MCF 10A (cell line): ENCODE measurements at regions not wholly inside any gene's neighbourhood (a gene's known extent, or its start where the extent isn't known, plus 50 kb on each side); places are given as distances from the start of the nearest gene placed in this dataset.

Source experiments
- BruUV-seq: library from RNA; stranded (reverse); fragments of 400-500 nt; replicated peaks from 2 replicates; lab custom pipeline; 2021; lab: Mats Ljungman, UMichigan
- CTCF ChIA-PET: fragments of 300-600 bp; sonication (Branson Sonifier 250); formaldehyde crosslinking; extraction: SDS; loops from one replicate; lab custom pipeline; 2021; ENCODE audit warnings: antibody characterized with exemption, inconsistent platforms; lab: Yijun Ruan, JAX
- POLR2A ChIA-PET: fragments of 300-600, 350-650 bp; sonication (Branson Sonifier 250); formaldehyde crosslinking; extraction: SDS; loops from one replicate; lab custom pipeline; 2020; ENCODE audit warnings: antibody characterized with exemption, inconsistent platforms; lab: Yijun Ruan, JAX
- DNase-seq: peaks from one replicate; pipeline ENCODE4 v3.0.0-alpha.2; 2018; ENCODE audit not compliant: unreplicated experiment
- H3K27ac Mint-ChIP-seq: one replicate; pipeline ENCODE4 v1.8.0; 2022; ENCODE audit warnings: mild to moderate bottlenecking, low read depth, mixed read lengths; ENCODE audit not compliant: unreplicated experiment
- H3K27me3 Mint-ChIP-seq: one replicate; pipeline ENCODE4 v1.8.0; 2022; ENCODE audit warnings: mixed read lengths; ENCODE audit not compliant: insufficient read depth, unreplicated experiment
- H3K36me3 Mint-ChIP-seq: one replicate; pipeline ENCODE4 v1.8.0; 2022; ENCODE audit warnings: mild to moderate bottlenecking, moderate library complexity, mixed read lengths; ENCODE audit not compliant: insufficient read depth, unreplicated experiment
- H3K4me1 Mint-ChIP-seq: one replicate; pipeline ENCODE4 v1.8.0; 2022; ENCODE audit warnings: mixed read lengths; ENCODE audit not compliant: insufficient read depth, unreplicated experiment
- H3K4me3 Mint-ChIP-seq: one replicate; pipeline ENCODE4 v1.8.0; 2022; ENCODE audit warnings: mild to moderate bottlenecking, moderate library complexity, mixed read lengths; ENCODE audit not compliant: unreplicated experiment
- H3K9me3 Mint-ChIP-seq: one replicate; pipeline ENCODE4 v1.8.0; 2022; ENCODE audit warnings: mixed read lengths; ENCODE audit not compliant: unreplicated experiment
- CTCF ChIP-seq: fragments of 200-600 bp; IDR thresholded peaks from one replicate; pipeline ENCODE4 v1.8.0; 2022; ENCODE audit warnings: antibody characterized with exemption, mild to moderate bottlenecking; ENCODE audit not compliant: unreplicated experiment
- intact Hi-C: fragments of 100-400 bp; cut with micrococcal nuclease; formaldehyde crosslinking; loops from 2 replicates; pipeline ENCODE4 v1.14.1; 2022

GRCh38 chr20:52777171-52777570 lies 195.0 kb upstream of the TSHZ2 start:
- Mint-ChIP-seq H3K36me3 (no peaks in the 10 kb centered on the region), H3K27ac (no peak overlapping the region), H3K27me3 (no peaks in the 10 kb centered on the region), H3K4me1 (no peaks in the 10 kb centered on the region), H3K4me3 (no peak overlapping the region), H3K9me3 (no peaks in the 10 kb centered on the region)
- no peak for DNase-seq
- intact Hi-C loops = no loop called here
- POLR2A ChIA-PET = no interaction called here
- CTCF ChIA-PET = no interaction called here
- no peak for TF ChIP-seq CTCF
- no TSS peak for BruUV-seq

- CTCF ChIA-PET = interaction anchor here (0.7 to 1.4 kb wide), 2 partner anchors 28 to 420 kb away, joined by 3 to 7 read pairs; no protein-coding TSS in a partner anchor
- no peaks in the 10 kb centered on the region for H3K36me3 Mint-ChIP-seq
- no peaks in the 10 kb centered on the region for H3K4me1 Mint-ChIP-seq
- intact Hi-C loops = no loop called here
- DNase-seq = no peak
- POLR2A ChIA-PET = interaction anchor here (0.6 to 0.7 kb wide), 2 partner anchors 224 to 236 kb away, joined by 3 read pairs; no protein-coding TSS in a partner anchor
- H3K4me3 Mint-ChIP-seq = no peak overlapping the region
- no peaks in the 10 kb centered on the region for H3K9me3 Mint-ChIP-seq
- TF ChIP-seq CTCF = no peak
- H3K27me3 Mint-ChIP-seq = no peaks in the 10 kb centered on the region
- no TSS peak for BruUV-seq
- no peak overlapping the region for H3K27ac Mint-ChIP-seq
Measured at GRCh38 chr20:52775786-52776185, 196.4 kb upstream of the TSHZ2 start.

GRCh38 chr20:52768694-52769093 lies 203.5 kb upstream of the TSHZ2 start:
- no peak overlapping the region for H3K27ac Mint-ChIP-seq
- no peaks in the 10 kb centered on the region for H3K36me3 Mint-ChIP-seq
- TF ChIP-seq CTCF = no peak
- ChIA-PET POLR2A (no interaction called here), CTCF (interaction anchor here (0.8 kb wide), 1 partner anchor 9 kb away, joined by 3 read pairs; no protein-coding TSS in a partner anchor)
- intact Hi-C loops = no loop called here
- no peaks in the 10 kb centered on the region for H3K4me1 Mint-ChIP-seq
- BruUV-seq = no TSS peak
- H3K9me3 Mint-ChIP-seq = no peaks in the 10 kb centered on the region
- H3K4me3 Mint-ChIP-seq = no peak overlapping the region
- H3K27me3 Mint-ChIP-seq = no peaks in the 10 kb centered on the region
- DNase-seq = no peak

GRCh38 chr20:52766645-52767435 lies 205.3 kb upstream of the TSHZ2 start:
- Mint-ChIP-seq H3K9me3 (no peaks in the 10 kb centered on the region), H3K36me3 (no peaks in the 10 kb centered on the region), H3K4me1 (no peaks in the 10 kb centered on the region), H3K27ac (no peak overlapping the region), H3K27me3 (no peaks in the 10 kb centered on the region), H3K4me3 (no peak overlapping the region)
- ChIA-PET POLR2A (no interaction called here), CTCF (no interaction called here)
- BruUV-seq = no TSS peak
- DNase-seq = no peak
- intact Hi-C loops = no loop called here
- TF ChIP-seq CTCF = no peak
